ES-I3 (cell line): ENCODE measurements at regions not wholly inside any gene's neighbourhood (a gene's known extent, or its start where the extent isn't known, plus 50 kb on each side); places are given as distances from the start of the nearest gene placed in this dataset.
"Not testable (repeated sequence)": the region's sequence is repeated elsewhere in the genome, so short reads cannot be mapped to it uniquely, and the experiment has no call there.

Source experiments
- H3K36me3 ChIP-seq: 2 replicates; pipeline ENCODE4 v1.6.1; 2013; ENCODE audit warnings: mild to moderate bottlenecking, low read length, control low read depth, moderate library complexity; ENCODE audit not compliant: insufficient read depth
- H3K4me1 ChIP-seq: 2 replicates; pipeline ENCODE4 v1.6.1; 2013; ENCODE audit warnings: mild to moderate bottlenecking, control low read depth, low read length; ENCODE audit not compliant: insufficient read depth
- H3K9ac ChIP-seq: 2 replicates; pipeline ENCODE4 v1.6.1; 2013; ENCODE audit warnings: low read depth, mild to moderate bottlenecking, low read length, moderate library complexity
- H3K9me3 ChIP-seq: 2 replicates; pipeline ENCODE4 v1.6.1; 2013; ENCODE audit warnings: mild to moderate bottlenecking, low read length, moderate library complexity; ENCODE audit not compliant: control insufficient read depth, insufficient read depth

DNA sequence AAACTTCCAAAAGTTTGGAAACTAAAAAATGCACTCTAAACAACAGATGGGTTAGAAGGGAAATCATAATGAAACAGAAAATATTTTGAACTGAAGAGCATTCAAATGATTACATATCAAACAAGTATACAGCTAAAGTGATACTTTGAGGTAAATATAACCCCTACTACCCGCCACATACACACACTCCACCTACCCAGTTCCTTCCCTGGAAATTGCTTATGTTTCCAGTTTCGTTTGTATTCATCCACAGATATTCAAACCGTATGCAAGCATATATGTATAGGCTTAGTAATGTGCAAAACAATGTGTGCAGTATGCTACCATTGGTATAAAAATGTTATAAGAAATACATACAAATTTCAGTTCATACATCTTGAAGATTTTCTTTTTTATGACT is 95.5 kb downstream of the SMIM20 start:
- no peaks in the 10 kb centered on the region for H3K36me3 ChIP-seq
- no peak overlapping the region for H3K9ac ChIP-seq
- no peaks in the 10 kb centered on the region for H3K9me3 ChIP-seq
- H3K4me1 ChIP-seq, result no peaks in the 10 kb centered on the region

DNA sequence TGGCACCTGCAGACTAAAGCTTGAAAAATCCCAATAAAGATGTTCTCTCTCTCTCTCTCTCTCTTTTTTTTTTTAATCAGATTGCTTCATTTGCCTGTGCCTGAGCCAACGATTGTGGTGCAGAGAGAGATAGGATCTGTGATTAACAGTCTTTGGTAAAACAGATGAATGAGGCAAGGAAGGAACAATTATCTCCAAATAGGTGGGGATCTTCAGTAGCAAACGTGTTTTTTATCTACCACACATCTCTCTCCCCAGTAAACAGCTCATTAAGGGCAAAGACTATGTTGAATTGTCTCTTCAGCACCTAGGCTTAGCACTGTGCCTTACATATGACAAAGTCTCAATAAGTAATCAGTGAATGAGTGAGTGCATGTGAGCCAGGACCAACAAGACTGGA is 96.3 kb downstream of the SMIM20 start:
- H3K9ac ChIP-seq, result no peak overlapping the region
- H3K9me3 ChIP-seq, result no peaks in the 10 kb centered on the region
- H3K36me3 ChIP-seq, result no peaks in the 10 kb centered on the region

DNA sequence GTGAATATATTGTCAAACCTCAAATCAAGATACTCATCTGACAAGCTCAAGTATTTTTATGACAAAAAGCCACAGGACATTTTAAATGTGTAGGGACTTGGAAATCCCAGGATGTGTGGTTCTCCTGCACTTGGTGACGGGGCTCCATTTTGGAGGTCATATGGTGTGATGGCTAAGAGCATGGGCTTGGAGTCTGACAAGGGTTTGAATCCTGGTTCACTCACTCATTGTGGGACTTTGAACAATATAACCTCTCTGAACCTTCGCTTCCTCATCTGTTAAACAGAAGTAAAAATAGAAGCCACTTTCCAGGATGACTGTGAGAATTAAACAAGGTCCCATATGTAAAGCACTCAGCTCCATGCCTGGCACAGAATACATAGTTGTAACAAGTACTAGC is 99.6 kb downstream of the SMIM20 start:
- H3K9ac ChIP-seq, result no peak overlapping the region
- H3K36me3 ChIP-seq, result no peaks in the 10 kb centered on the region
- no peaks in the 10 kb centered on the region for H3K4me1 ChIP-seq
- no peaks in the 10 kb centered on the region for H3K9me3 ChIP-seq

More for the DNA sequence above, 96.3 kb downstream of the SMIM20 start:
- no peaks in the 10 kb centered on the region for H3K4me1 ChIP-seq

DNA sequence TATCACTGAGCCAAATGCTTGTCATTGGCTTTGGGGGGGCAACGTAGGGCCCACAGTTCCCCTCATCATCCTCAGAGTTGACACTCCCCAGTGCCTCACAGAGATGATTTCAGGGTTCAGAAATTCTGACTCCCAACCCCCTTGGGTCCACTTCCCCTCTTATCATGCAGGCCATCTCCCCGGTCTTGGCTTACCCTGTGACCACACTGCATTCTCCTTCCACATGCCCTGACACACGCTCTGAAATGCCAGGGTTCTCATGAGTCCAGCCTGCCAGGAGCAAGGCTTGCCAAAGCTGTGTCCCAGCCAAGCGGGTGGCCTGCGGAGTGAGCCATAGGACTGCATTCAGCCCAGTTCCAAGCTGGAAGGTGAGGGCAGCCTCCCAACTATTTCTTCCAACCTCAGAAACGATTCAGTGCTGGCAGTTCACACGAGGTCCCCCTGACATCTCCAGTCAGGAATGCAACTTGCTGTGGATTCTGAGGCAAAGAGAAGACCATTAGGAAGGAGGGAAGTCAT is 101.2 kb downstream of the SMIM20 start:
- Histone ChIP-seq H3K9me3 (no peaks in the 10 kb centered on the region), H3K4me1 (no peaks in the 10 kb centered on the region), H3K36me3 (no peaks in the 10 kb centered on the region), H3K9ac (no peak overlapping the region)

DNA sequence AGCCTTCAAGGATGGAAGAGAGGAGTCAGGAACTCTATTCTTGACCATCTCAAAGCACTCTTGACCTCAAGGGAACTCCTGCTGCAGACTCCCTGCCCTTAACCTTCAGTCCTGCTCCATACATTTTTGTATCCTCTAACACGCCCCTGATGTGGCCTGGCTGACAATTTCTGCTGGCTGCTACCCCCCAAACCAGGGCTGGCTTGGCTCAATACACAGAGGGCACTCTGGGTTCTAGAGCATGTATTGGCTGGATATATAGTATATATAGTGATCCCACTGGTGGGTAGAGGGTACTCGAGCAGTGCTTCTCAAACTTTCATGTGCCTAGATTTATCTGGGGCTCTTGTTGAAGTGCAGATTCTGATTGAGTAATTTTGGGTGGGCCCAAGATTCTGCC is 101.9 kb downstream of the SMIM20 start:
- H3K36me3 ChIP-seq, result no peaks in the 10 kb centered on the region
- no peaks in the 10 kb centered on the region for H3K9me3 ChIP-seq
- no peak overlapping the region for H3K9ac ChIP-seq

DNA sequence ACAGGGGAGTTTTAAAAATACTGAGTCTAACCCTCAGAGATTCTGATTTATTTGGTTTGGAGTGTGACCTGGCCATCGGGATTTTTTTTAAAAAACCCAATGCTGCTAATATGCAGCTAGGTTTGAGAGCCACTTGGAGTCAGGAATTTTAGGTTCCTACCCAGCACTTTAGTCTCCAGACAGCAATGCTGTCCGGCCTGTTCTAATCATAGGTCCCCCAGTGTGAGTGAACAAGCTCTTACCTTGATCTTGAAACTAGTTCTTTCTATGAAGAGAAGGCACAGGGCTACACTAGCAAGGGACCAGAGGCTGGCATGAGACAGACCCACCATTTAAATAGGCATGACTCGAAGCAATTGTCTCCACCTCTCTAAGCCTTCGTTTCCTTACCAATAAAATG is 103.5 kb downstream of the SMIM20 start:
- Histone ChIP-seq H3K9me3 (no peaks in the 10 kb centered on the region), H3K36me3 (no peaks in the 10 kb centered on the region), H3K4me1 (no peaks in the 10 kb centered on the region)

More for the DNA sequence above, 101.9 kb downstream of the SMIM20 start:
- H3K4me1 ChIP-seq, result no peaks in the 10 kb centered on the region

DNA sequence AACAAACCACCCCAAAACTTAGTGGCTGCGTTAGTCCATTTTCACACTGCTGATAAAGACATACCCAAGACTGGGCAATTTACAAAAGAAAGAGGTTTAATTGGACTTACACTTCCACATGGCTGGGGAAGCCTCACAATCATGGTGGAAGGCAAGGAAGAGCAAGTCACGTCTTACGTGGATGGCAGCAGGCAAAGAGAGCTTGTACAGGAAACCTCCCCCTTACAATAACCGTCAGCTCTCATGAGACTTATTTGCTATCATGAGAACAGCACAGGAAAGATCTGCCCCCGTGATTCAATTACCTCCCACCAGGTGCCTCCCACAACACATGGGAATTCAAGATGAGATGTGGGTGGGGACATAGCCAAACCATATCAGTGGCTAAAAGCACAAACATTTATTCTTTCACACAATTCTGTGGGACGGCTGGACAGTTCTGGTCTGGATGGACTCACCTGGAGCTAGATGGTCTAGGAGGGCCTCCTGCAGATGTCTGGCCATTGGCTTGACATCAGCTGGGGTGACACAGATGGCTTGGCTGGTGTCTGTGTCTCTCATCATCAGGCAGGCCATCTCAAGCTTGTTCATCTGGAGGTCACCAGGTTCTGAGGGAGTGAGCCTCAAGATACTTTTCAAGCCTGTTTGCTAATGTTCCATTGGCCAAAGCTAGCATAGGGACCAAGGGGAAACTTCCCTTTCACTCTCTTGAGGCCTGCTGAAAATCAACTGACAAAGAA is 104.1 kb downstream of the SMIM20 start:
- not testable (repeated sequence) for H3K36me3 ChIP-seq, H3K9ac ChIP-seq, H3K9me3 ChIP-seq, H3K4me1 ChIP-seq

More for the DNA sequence above, 103.5 kb downstream of the SMIM20 start:
- H3K9ac ChIP-seq, result no peak overlapping the region

DNA sequence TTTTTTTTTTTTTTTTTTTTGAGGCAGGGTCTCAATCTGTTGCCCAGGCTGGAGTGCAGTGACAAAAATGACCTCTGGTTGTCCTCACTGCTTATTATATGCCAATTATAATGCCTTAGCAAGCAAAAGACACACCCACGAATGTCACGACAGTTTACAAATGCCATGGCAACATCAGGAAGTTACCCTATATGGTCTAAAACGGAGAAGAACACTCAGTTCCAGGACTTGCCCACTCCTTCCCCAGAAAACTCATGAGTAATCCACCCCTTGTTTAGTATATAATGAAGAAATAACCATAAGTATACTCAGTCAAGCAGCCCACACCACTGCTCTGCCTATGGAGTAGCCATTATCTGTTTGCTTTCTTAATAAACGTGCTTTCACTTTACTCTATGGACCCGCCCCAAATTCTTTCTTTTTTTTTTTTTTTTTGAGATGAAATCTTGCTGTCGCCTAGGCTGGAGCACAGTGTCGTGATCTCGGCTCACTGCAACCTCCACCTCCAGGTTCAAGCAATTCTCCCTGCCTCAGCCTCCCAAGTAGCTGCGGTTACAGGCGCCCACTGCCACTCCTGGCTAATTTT is 106.2 kb downstream of the SMIM20 start:
- H3K9ac ChIP-seq, result no peak overlapping the region
- no peaks in the 10 kb centered on the region for H3K36me3 ChIP-seq
- no peaks in the 10 kb centered on the region for H3K9me3 ChIP-seq
- H3K4me1 ChIP-seq, result no peaks in the 10 kb centered on the region

DNA sequence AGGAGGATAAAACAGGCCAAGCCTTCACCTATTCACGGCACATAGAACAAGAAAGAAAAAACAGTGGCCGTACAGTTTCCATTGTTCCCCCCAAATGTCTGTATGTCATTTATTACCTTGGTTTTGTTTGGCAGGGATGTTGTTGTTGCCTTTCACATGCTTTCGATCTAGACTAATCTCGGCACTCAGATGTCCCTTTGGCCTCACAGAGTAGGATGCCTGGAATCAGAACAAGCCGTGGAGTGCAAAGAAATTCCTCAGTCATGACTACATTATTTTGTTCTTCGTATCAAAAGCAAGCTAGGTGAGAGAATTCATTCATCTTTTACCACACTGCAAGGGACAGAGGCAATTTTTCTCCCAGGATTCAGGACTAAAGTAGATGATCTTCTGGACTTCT is 106.9 kb downstream of the SMIM20 start:
- Histone ChIP-seq H3K4me1 (no peaks in the 10 kb centered on the region), H3K36me3 (no peaks in the 10 kb centered on the region), H3K9ac (no peak overlapping the region), H3K9me3 (no peaks in the 10 kb centered on the region)

DNA sequence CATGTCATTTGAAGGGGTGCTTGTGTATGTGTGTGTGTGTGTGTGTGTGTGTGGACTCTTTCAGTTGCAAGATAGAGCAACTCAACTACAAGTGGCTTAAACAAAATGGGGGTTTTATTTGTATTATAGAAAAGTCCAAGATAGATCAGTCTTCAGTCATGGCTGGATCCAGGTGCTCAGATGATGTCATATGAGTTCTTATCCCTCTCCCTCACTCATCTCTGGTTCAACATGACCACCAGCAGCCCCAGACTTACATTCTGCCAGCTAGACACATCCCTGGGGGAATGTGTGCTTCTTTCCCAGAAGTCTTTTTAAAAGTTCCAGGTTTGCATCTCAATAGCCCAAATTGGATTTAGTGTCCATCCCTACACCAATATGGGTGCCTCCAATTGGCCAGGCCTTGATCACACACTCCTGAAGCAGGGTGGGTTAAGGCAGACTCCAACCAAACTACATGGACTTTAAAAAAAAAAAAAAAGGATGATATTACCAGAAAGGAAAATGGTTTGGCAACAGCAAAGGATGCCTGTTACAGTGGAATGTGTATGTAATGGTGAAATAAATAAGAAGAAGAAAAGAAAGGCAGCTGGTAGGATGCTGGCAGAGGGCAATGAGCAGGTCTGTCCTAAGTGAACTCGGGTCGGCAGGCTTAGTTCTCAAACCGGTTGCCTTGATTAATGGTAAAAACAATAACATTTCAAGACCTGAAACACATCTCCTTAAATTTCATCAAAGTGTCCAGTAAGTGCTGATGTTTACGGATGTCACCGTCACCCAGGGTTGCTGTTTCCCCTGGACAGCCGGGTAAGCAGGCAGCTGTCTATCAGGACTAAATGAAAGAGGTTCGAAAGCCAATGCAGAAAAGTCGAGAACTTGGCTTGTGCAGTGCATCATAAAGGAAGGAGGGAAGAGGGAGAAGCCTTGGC is 107.7 kb downstream of the SMIM20 start:
- Histone ChIP-seq H3K9ac (no peak overlapping the region), H3K36me3 (no peaks in the 10 kb centered on the region), H3K4me1 (no peaks in the 10 kb centered on the region), H3K9me3 (no peaks in the 10 kb centered on the region)

DNA sequence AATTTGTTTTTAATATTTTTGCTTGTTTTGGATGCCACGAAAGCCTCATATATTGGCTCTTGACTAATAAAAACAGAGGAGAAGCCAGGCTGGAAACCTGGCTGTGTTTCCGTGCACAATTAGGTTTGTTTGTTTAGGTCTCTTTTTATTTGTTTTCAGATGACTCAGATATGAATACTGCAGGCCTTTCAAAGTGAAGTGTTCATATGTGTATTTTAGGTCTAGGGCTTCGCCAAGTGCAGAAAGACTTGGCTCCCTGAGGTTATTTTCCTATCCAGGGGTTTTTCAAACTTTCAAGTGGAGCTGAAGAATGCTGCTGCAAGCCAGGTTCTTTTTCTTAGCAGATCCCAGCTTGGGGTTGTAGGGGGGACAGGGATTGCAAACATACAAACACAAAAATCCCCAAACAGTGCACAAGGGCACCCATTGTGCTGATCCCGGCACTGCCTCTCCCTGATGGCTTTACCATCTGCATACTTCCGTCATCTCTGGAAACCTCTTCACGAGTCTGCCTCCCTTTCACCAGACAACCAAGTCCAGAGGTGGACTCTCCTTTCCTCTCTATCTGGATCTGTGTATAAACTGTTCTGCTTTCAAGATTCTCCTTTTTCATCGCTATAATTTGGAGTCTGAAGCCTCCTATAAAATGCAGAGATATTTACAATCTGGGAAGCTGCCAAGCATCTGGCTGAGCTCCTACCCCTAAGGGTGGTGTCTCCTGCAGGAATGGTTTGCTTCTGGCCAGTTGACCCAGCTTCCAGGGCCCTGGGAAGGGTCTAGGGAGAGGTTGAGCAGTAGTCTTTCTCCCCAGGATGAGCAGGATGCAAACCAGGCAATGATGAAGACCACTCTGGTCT is 108.6 kb downstream of the SMIM20 start:
- Histone ChIP-seq H3K36me3 (no peaks in the 10 kb centered on the region), H3K9ac (no peak overlapping the region), H3K9me3 (no peaks in the 10 kb centered on the region), H3K4me1 (no peaks in the 10 kb centered on the region)

DNA sequence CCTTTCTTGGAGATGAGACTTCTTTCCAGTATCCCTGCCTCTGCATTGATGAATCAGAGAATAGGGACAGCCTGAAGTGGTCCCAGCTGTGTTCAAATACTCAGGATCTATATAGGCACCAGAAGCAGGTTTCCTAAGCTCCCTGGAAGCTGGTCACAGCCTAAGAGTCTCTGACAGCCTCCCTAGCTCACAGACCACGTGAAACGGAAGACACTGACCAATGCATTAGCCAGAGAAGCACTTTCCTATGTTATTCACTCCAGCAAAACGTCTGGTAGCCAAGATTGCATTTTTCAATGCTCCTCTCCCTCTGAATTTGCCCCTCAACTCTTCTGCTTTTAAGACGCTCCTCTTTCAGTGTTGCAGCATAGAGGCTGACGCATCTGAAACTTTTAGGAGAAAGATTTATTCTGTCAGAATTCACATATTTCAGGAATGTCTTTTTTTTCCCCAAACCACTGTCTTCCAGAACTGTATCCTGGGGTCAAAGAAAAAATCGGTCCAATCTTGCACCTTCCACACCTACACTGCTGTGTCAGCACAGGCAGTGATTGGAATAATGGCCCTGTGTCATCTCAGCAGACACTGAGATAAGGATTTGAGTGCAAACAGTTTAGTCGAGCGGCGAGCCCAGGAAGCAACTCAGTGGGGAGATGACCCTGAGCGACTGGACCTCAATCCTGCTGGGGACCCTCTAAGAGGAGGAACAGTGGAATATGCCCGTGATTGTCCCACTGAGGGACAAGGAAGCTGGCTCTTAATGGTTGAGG is 109.4 kb downstream of the SMIM20 start:
- H3K4me1 ChIP-seq, result 0 out of 2 replicates have a peak, but pooled peaks cover 4% of the 10 kb centered on the region
- no peaks in the 10 kb centered on the region for H3K36me3 ChIP-seq
- no peaks in the 10 kb centered on the region for H3K9me3 ChIP-seq
- H3K9ac ChIP-seq, result no peak overlapping the region

DNA sequence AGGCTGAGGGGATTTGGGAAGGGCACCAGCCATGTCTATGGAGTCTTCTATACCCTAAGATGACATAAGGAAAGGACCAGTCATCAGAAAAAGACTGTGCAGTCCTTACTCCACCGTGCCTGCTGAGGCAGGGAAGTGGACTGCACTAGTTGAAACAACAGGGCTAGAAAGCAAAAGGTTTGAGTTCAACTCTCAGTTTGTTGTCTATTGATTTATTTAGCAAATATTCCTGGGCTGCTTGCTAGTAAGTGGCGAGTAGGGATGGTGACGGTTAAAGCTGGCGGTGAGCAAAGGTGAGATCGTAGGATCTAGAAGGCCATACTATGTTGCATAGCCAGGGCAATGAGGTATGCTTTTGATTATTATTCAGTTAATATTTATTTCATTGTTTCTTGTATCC is 110.1 kb downstream of the SMIM20 start:
- Histone ChIP-seq H3K4me1 (peaks cover 4% of the 10 kb centered on the region; the same call in 1 of the 2 replicates), H3K36me3 (no peaks in the 10 kb centered on the region), H3K9ac (no peak overlapping the region), H3K9me3 (no peaks in the 10 kb centered on the region)
